K562 (cell line): ENCODE measurements at regions not wholly inside any gene's neighbourhood (a gene's known extent, or its start where the extent isn't known, plus 50 kb on each side); places are given as distances from the start of the nearest gene placed in this dataset.

Experiments used
- ATAC-seq: fragments of 200-7000 bp; cut with Tn5 transposase; 3 replicates; pipeline ENCODE4 v1.9.1; 2020; ENCODE audit warnings: moderate library complexity
- BruUV-seq: library from RNA; stranded (reverse); fragments of 400-500 nt; replicated peaks from 2 replicates; lab custom pipeline; 2021; lab: Mats Ljungman, UMichigan
- CTCF ChIA-PET: fragments of 300-600 bp; formaldehyde crosslinking; extraction: SDS; loops from one replicate; lab custom pipeline; 2021; ENCODE audit warnings: low intra/inter-chr PET ratio; lab: Yijun Ruan, JAX
- POLR2A ChIA-PET: fragments of 300-600, 350-650 bp; sonication (Branson Sonifier 250); formaldehyde crosslinking; extraction: SDS; loops from one replicate; lab custom pipeline; 2021; ENCODE audit warnings: antibody characterized with exemption, inconsistent platforms; lab: Yijun Ruan, JAX
- DNase-seq, 4 experiments: peaks; one replicate each; pipeline versions ENCODE4 v3.0.0 to v3.0.0-alpha.2; 2011 to 2018; ENCODE audit warnings: low spot score in 3 of 4, mixed read lengths in 3 of 4; ENCODE audit errors: extremely low read depth in 1 of 4
- FAIRE-seq: peaks from 2 replicates; lab custom pipeline; 2011; peaks lifted over from hg19 to GRCh38; lab: Jason Lieb, UNC
- H2AFZ ChIP-seq: 2 replicates; pipeline ENCODE4 v1.6.0; 2011; ENCODE audit warnings: low read depth, low read length, control low read depth, inconsistent platforms
- H3K27ac ChIP-seq: fragments of 200-600 bp; 3 replicates; pipeline ENCODE4 v1.8.0; 2011; ENCODE audit warnings: low read depth, mild to moderate bottlenecking, control low read depth, inconsistent platforms, low read length, moderate library complexity, mixed read lengths; ENCODE audit errors: extremely low read depth
- H3K27me3 ChIP-seq, 2 experiments: fragments of 300-600 bp in 1 of 2; 2 replicates in 1 of 2; 3 replicates in 1 of 2; pipeline versions ENCODE4 v1.6.0 to v1.8.0; 2011; ENCODE audit warnings: inconsistent platforms in 2 of 2, low read length in 2 of 2, mild to moderate bottlenecking in 1 of 2, mixed read lengths in 1 of 2, moderate library complexity in 1 of 2; ENCODE audit not compliant: control insufficient read depth in 2 of 2, insufficient read depth in 2 of 2
- H3K36me3 ChIP-seq: fragments of 300-600 bp; 3 replicates; pipeline ENCODE4 v1.8.0; 2011; ENCODE audit warnings: mild to moderate bottlenecking, low read length, inconsistent platforms; ENCODE audit not compliant: control insufficient read depth, insufficient read depth
- H3K4me1 ChIP-seq, 2 experiments: fragments of 200-600 bp in 1 of 2; replicated peaks in 1 of 2; 2 replicates in 1 of 2; 3 replicates in 1 of 2; pipeline versions ENCODE4 v1.5.1 to v1.8.0; 2011; ENCODE audit warnings: inconsistent platforms in 2 of 2, low read length in 2 of 2, mild to moderate bottlenecking in 1 of 2, mixed read lengths in 1 of 2, moderate library complexity in 1 of 2; ENCODE audit not compliant: control insufficient read depth in 2 of 2, insufficient read depth in 2 of 2
- H3K4me2 ChIP-seq: 2 replicates; pipeline ENCODE4 v1.6.1; 2011; ENCODE audit warnings: low read length, control low read depth, inconsistent platforms, mixed read lengths; ENCODE audit not compliant: insufficient read depth
- H3K4me3 ChIP-seq: fragments of 200-600 bp; sonication (generic), shearing (Covaris generic); 2 replicates; pipeline ENCODE4 v1.5.1; 2016; ENCODE audit warnings: control low read depth, inconsistent platforms
- H3K79me2 ChIP-seq: fragments of 200-600 bp; 3 replicates; pipeline ENCODE4 v1.8.0; 2011; ENCODE audit warnings: low read length, inconsistent platforms; ENCODE audit not compliant: control insufficient read depth, insufficient read depth
- H3K9ac ChIP-seq, 2 experiments: 2 replicates each; pipeline versions ENCODE4 v1.6.0 to v1.6.1; 2011; ENCODE audit warnings: low read depth in 2 of 2, low read length in 2 of 2, control low read depth in 1 of 2, inconsistent platforms in 1 of 2, mild to moderate bottlenecking in 1 of 2, mixed read lengths in 1 of 2; ENCODE audit not compliant: insufficient read depth in 1 of 2
- H3K9me1 ChIP-seq: one replicate; pipeline ENCODE4 v1.6.0; 2011; ENCODE audit warnings: inconsistent platforms, mild to moderate bottlenecking, low read length, moderate library complexity; ENCODE audit not compliant: control insufficient read depth, insufficient read depth
- H3K9me3 ChIP-seq: replicated peaks from 2 replicates; pipeline ENCODE4 v1.5.1; 2011; ENCODE audit warnings: low read depth, low read length, inconsistent platforms; ENCODE audit not compliant: control insufficient read depth, insufficient read depth
- H4K20me1 ChIP-seq: replicated peaks from 2 replicates; pipeline ENCODE4 v1.6.1; 2011; ENCODE audit warnings: low read length, inconsistent platforms, mixed read lengths; ENCODE audit not compliant: control insufficient read depth, insufficient read depth
- HNRNPK ChIP-seq: fragments of 200-400 bp; formaldehyde crosslinking; IDR thresholded peaks from one replicate; pipeline ENCODE4 v1.6.1; 2018; ENCODE audit warnings: mild to moderate bottlenecking, low read depth, low read length; ENCODE audit not compliant: poor library complexity, severe bottlenecking
- HNRNPUL1 ChIP-seq: fragments of 200-400 bp; formaldehyde crosslinking; IDR thresholded peaks from 2 replicates; pipeline ENCODE4 v1.6.1; 2017; ENCODE audit warnings: low read length
- JUND ChIP-seq, 2 experiments: IDR thresholded peaks; 2 replicates in 1 of 2; 3 replicates in 1 of 2; pipeline ENCODE4 v1.6.1; 2011; ENCODE audit warnings: borderline replicate concordance in 2 of 2, low read depth in 2 of 2, low read length in 2 of 2, improper control_type of control experiment in 1 of 2, missing biosample characterization in 1 of 2, missing genetic modification characterization in 1 of 2, missing genetic modification reagents in 1 of 2
- LEF1 ChIP-seq: fragments of 450-650 bp; IDR thresholded peaks from 2 replicates; pipeline ENCODE4 v1.6.1; 2016; ENCODE audit warnings: mild to moderate bottlenecking
- NFIC ChIP-seq: fragments of 450-650 bp; IDR thresholded peaks from 2 replicates; pipeline ENCODE4 v1.6.1; 2017; ENCODE audit warnings: mild to moderate bottlenecking, inconsistent platforms
- POLR2B ChIP-seq: fragments of 450-650 bp; IDR thresholded peaks from 2 replicates; pipeline ENCODE4 v1.6.1; 2018; ENCODE audit warnings: low read depth; ENCODE audit not compliant: partially characterized antibody
- RBM39 ChIP-seq: fragments of 200-400 bp; formaldehyde crosslinking; optimal IDR thresholded peaks from 2 replicates; pipeline ENCODE3; 2018; ENCODE audit warnings: low read depth, low read length
- TAF1 ChIP-seq: IDR thresholded peaks from 2 replicates; pipeline ENCODE4 v1.6.1; 2011; ENCODE audit warnings: mild to moderate bottlenecking, low read length, moderate library complexity; ENCODE audit not compliant: insufficient read depth, control insufficient read depth, severe bottlenecking; ENCODE audit errors: extremely low read depth
- TEAD2 ChIP-seq: fragments of 450-650 bp; IDR thresholded peaks from 2 replicates; pipeline ENCODE4 v1.6.1; 2016; ENCODE audit warnings: missing genetic modification characterization, control low read depth, missing compliant biosample characterization
- TRIM25 ChIP-seq: fragments of 450-650 bp; IDR thresholded peaks from 2 replicates; pipeline ENCODE4 v1.7.0; 2016; ENCODE audit warnings: borderline replicate concordance
- XRCC4 ChIP-seq: IDR thresholded peaks from one replicate; pipeline ENCODE4 v1.6.1; 2011; ENCODE audit not compliant: insufficient read depth, insufficient read length; ENCODE audit errors: extremely low read depth
- ZNF184 ChIP-seq: sonication (generic); formaldehyde crosslinking; IDR thresholded peaks from 2 replicates; pipeline ENCODE4 v1.5.0; 2020; ENCODE audit warnings: missing genetic modification reagents
- ZNF318 ChIP-seq, 2 experiments: fragments of 450-650 bp; IDR thresholded peaks; 2 replicates each; pipeline ENCODE4 v1.6.1; 2016; ENCODE audit warnings: mild to moderate bottlenecking in 2 of 2, borderline replicate concordance in 1 of 2, low read depth in 1 of 2, moderate library complexity in 1 of 2
- WGBS: fragments of 100-300 bp; shearing (Covaris generic); methylation state at CpG from one replicate; pipeline ENCODE4 v1.1.6; 2016; ENCODE audit warnings: low coverage, mixed read lengths; ENCODE audit not compliant: insufficient coverage; ENCODE audit errors: missing lambda C conversion rate; 5-methylcytosine and 5-hydroxymethylcytosine counted together
- in situ Hi-C: fragments of 300-500 bp; cut with MboI; formaldehyde crosslinking; loops from 4 replicates; pipeline ENCODE4 v1.15.0; 2018; ENCODE audit warnings: inconsistent platforms, mixed read lengths
- intact Hi-C: fragments of 100-400 bp; cut with micrococcal nuclease; formaldehyde crosslinking; loops from 2 replicates; pipeline ENCODE4 v1.14.2; 2022

DNA sequence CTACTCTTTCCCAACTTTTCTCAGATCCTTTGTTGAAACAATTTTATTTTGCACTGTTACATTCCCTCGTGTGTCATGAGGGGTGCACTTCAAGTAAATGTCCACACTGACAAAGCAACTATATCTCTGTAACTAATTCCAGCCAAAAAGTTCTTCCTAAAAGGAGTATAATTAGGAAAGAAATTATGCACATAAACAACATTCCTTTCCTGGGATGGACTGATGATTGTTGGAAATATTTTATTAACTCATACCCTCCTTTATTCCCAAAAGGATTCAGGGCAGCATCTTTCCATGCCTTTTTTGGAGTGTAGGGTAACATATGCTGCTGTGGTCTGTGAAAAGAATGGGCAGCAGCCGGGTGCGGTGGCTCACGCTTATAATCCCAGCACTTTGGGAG, 426.1 kb upstream of the THBS1 start:
- no peak for ATAC-seq

More for the DNA sequence above, 426.1 kb upstream of the THBS1 start:
- TF ChIP-seq POLR2B (no peak), NFIC (no peak), ZNF318 (IDR thresholded peaks at IDR 0.05; ENCODE audit: borderline replicate concordance in 1 of 2, low read depth in 1 of 2) (no peak), RBM39 (no peak), HNRNPUL1 (no peak), LEF1 (no peak), TEAD2 (tag) (no peak), ZNF184 (CRISPR knock-in tag) (no peak), XRCC4 (no peak), HNRNPK (no peak), TRIM25 (no peak), JUND (IDR thresholded peaks at IDR 0.05; ENCODE audit: borderline replicate concordance, low read depth, low read length) (no peak), JUND (tag; IDR thresholded peaks at IDR 0.05; ENCODE audit: borderline replicate concordance, low read depth, low read length) (no peak), TAF1 (no peak)
- Histone ChIP-seq H3K27me3 (peaks cover 3 to 4% of the 10 kb centered on the region in 2 experiments; a peak in 1 of 5 replicates), H3K4me3 (no peak overlapping the region), H2AFZ (no peak overlapping the region), H3K36me3 (no peaks in the 10 kb centered on the region), H3K9me1 (no peaks in the 10 kb centered on the region), H3K4me1 (no peaks in the 10 kb centered on the region; a peak in 1 of 5 replicates), H3K27ac (no peak overlapping the region), H3K4me2 (no peak overlapping the region), H3K9me3 (no peaks in the 10 kb centered on the region), H4K20me1 (no peaks in the 10 kb centered on the region), H3K79me2 (no peaks in the 10 kb centered on the region), H3K9ac (no peak overlapping the region)
- in situ Hi-C loops (no loop called here), intact Hi-C loops (no loop called here)
- no peak for DNase-seq
- CTCF ChIA-PET, result no interaction called here
- POLR2A ChIA-PET, result interaction anchor here (0.6 to 1.2 kb wide), 2 partner anchors 14 to 19 kb away, joined by 3 read pairs; no protein-coding TSS in a partner anchor
- WGBS, result 0% methylated on average over 4 of the region's 4 CpGs
- BruUV-seq, result no TSS peak
- no peak for FAIRE-seq
